SHP77 treated with DMSO at 0.1 percent for 48 hours (cell line): ENCODE measurements at regions not wholly inside any gene's neighbourhood (a gene's known extent, or its start where the extent isn't known, plus 50 kb on each side); places are given as distances from the start of the nearest gene placed in this dataset.

Experiments used
- DNase-seq: peaks from one replicate; lab custom pipeline; 2025; lab: John Stamatoyannopoulos, UW

GRCh38 chr2:20560011-20560410, 90.9 kb downstream of the HS1BP3 start:
- DNase-seq: no peak

- no peak for DNase-seq
Measured at GRCh38 chr2:20560891-20561636, 89.8 kb downstream of the HS1BP3 start.

- no peak for DNase-seq
Measured at GRCh38 chr2:20561637-20562454, 89.1 kb downstream of the HS1BP3 start.

GRCh38 chr2:20562540-20563225, 88.2 kb downstream of the HS1BP3 start:
- DNase-seq: no peak

GRCh38 chr2:20563251-20563650, 87.6 kb downstream of the HS1BP3 start:
- no peak for DNase-seq

- DNase-seq: no peak
Measured at GRCh38 chr2:20563833-20564232, 87.1 kb downstream of the HS1BP3 start.

GRCh38 chr2:20565101-20565622, 85.7 kb downstream of the HS1BP3 start:
- DNase-seq: no peak

GRCh38 chr2:20565623-20566236, 85.2 kb downstream of the HS1BP3 start:
- DNase-seq: no peak

GRCh38 chr2:20566331-20566730, 84.6 kb downstream of the HS1BP3 start:
- DNase-seq: no peak

GRCh38 chr2:20567159-20567925, 83.6 kb downstream of the HS1BP3 start:
- DNase-seq: no peak
